HepG2 (cell line): ENCODE measurements at regions not wholly inside any gene's neighbourhood (a gene's known extent, or its start where the extent isn't known, plus 50 kb on each side); places are given as distances from the start of the nearest gene placed in this dataset.

Experiments
- ATAC-seq: fragments of 200-7000 bp; cut with Tn5 transposase; 3 replicates; pipeline ENCODE4 v1.9.1; 2020; ENCODE audit warnings: mild to moderate bottlenecking, moderate library complexity
- BruUV-seq: library from RNA; stranded (reverse); fragments of 400-500 nt; replicated peaks from 2 replicates; lab custom pipeline; 2021; lab: Mats Ljungman, UMichigan
- CTCF ChIA-PET: fragments of 300-600 bp; formaldehyde crosslinking; extraction: SDS; loops from one replicate; lab custom pipeline; 2021; ENCODE audit warnings: low total read pairs, inconsistent platforms, low intra/inter-chr PET ratio; lab: Yijun Ruan, JAX
- POLR2A ChIA-PET: fragments of 350-600 bp; sonication (Branson Sonifier 250); formaldehyde crosslinking; loops from one replicate; lab custom pipeline; 2020; ENCODE audit warnings: antibody characterized with exemption, inconsistent platforms; lab: Yijun Ruan, JAX
- DNase-seq: peaks from one replicate; pipeline ENCODE4 v3.0.0-alpha.2; 2015; ENCODE audit warnings: low spot score
- FAIRE-seq: peaks from 3 replicates; lab custom pipeline; 2011; peaks lifted over from hg19 to GRCh38; lab: Jason Lieb, UNC
- H2AFZ ChIP-seq: one replicate; pipeline ENCODE4 v1.6.1; 2011; ENCODE audit warnings: low read length, inconsistent platforms
- H3K27ac ChIP-seq: fragments of 300-600 bp; 3 replicates; pipeline ENCODE4 v1.8.0; 2011; ENCODE audit warnings: mixed run types, mild to moderate bottlenecking, mixed read lengths, low read length, inconsistent platforms; ENCODE audit not compliant: insufficient read depth; ENCODE audit errors: extremely low read length
- H3K27me3 ChIP-seq, 2 experiments: fragments of 200-600 bp in 1 of 2; 2 replicates in 1 of 2; 3 replicates in 1 of 2; pipeline versions ENCODE4 v1.6.0 to v1.8.0; 2011; ENCODE audit warnings: low read length in 2 of 2, mild to moderate bottlenecking in 2 of 2, moderate library complexity in 2 of 2, inconsistent platforms in 1 of 2; ENCODE audit not compliant: insufficient read depth in 2 of 2, control insufficient read depth in 1 of 2
- H3K36me3 ChIP-seq, 2 experiments: fragments of 200-600 bp in 1 of 2; replicated peaks in 1 of 2; 2 replicates in 1 of 2; 3 replicates in 1 of 2; pipeline versions ENCODE4 v1.5.1 to v1.8.0; 2011; ENCODE audit warnings: low read length in 2 of 2, inconsistent platforms in 1 of 2; ENCODE audit not compliant: insufficient read depth in 2 of 2, control insufficient read depth in 1 of 2
- H3K4me1 ChIP-seq: 2 replicates; pipeline ENCODE4 v1.5.1; 2012; ENCODE audit warnings: low read length, inconsistent platforms; ENCODE audit not compliant: insufficient read depth
- H3K4me2 ChIP-seq: 2 replicates; pipeline ENCODE4 v1.6.0; 2011; ENCODE audit warnings: low read depth, low read length, inconsistent platforms
- H3K4me3 ChIP-seq, 3 experiments: fragments of 200-600 bp in 1 of 3; sonication (generic), shearing (Covaris generic) in 1 of 3; replicated peaks in 1 of 3; 2 replicates each; pipeline ENCODE4 v1.5.1; 2011 to 2016; ENCODE audit warnings: low read length in 3 of 3, inconsistent platforms in 2 of 3, low read depth in 2 of 3, mild to moderate bottlenecking in 2 of 3, control low read depth in 1 of 3, mixed read lengths in 1 of 3; ENCODE audit not compliant: insufficient read depth in 1 of 3
- H3K79me2 ChIP-seq: one replicate; pipeline ENCODE4 v1.6.1; 2011; ENCODE audit warnings: low read length, inconsistent platforms; ENCODE audit not compliant: insufficient read depth
- H3K9ac ChIP-seq: 2 replicates; pipeline ENCODE4 v1.6.0; 2011; ENCODE audit warnings: mild to moderate bottlenecking, low read depth, low read length, inconsistent platforms; ENCODE audit not compliant: insufficient read depth
- H3K9me3 ChIP-seq: 2 replicates; pipeline ENCODE4 v1.5.1; 2012; ENCODE audit warnings: mild to moderate bottlenecking, low read length
- H4K20me1 ChIP-seq: 2 replicates; pipeline ENCODE4 v1.6.0; 2011; ENCODE audit warnings: inconsistent platforms, mild to moderate bottlenecking, low read length, moderate library complexity; ENCODE audit not compliant: insufficient read depth
- CHD4 ChIP-seq: fragments of 200-600 bp; sonication (generic); IDR thresholded peaks from 2 replicates; pipeline ENCODE4 v1.7.0; 2017; ENCODE audit warnings: mild to moderate bottlenecking, low read length, borderline replicate concordance
- GATAD1 ChIP-seq: IDR thresholded peaks from 2 replicates; pipeline ENCODE4 v1.6.1; 2016; ENCODE audit warnings: missing genetic modification reagents, missing compliant biosample characterization
- GATAD2A ChIP-seq: IDR thresholded peaks from 2 replicates; pipeline ENCODE4 v1.6.1; 2016
- HIC2 ChIP-seq: sonication (generic); formaldehyde crosslinking; IDR thresholded peaks from 2 replicates; pipeline ENCODE4 v1.9.0; 2022; ENCODE audit warnings: low read depth, missing genetic modification reagents
- JDP2 ChIP-seq: sonication (generic); formaldehyde crosslinking; IDR thresholded peaks from 2 replicates; pipeline ENCODE4 v1.8.1; 2022; ENCODE audit warnings: missing genetic modification reagents, borderline replicate concordance
- NFRKB ChIP-seq: fragments of 450-650 bp; IDR thresholded peaks from 2 replicates; pipeline ENCODE4 v1.6.1; 2017
- ZC3H13 ChIP-seq: sonication (generic); formaldehyde crosslinking; IDR thresholded peaks from 2 replicates; pipeline ENCODE4 v1.8.1; 2023; ENCODE audit warnings: mild to moderate bottlenecking, missing genetic modification reagents, moderate library complexity
- ZIK1 ChIP-seq: sonication (generic); formaldehyde crosslinking; IDR thresholded peaks from 2 replicates; pipeline ENCODE4 v1.5.0; 2020; ENCODE audit warnings: mild to moderate bottlenecking, low read depth, missing genetic modification reagents, borderline replicate concordance
- ZNF530 ChIP-seq: sonication (generic); formaldehyde crosslinking; IDR thresholded peaks from 2 replicates; pipeline ENCODE4 v1.5.0; 2020; ENCODE audit warnings: low read depth, mild to moderate bottlenecking, missing genetic modification reagents
- ZNF563 ChIP-seq: sonication (generic); formaldehyde crosslinking; IDR thresholded peaks from 2 replicates; pipeline ENCODE4 v1.8.0; 2022; ENCODE audit warnings: mild to moderate bottlenecking, moderate library complexity, missing genetic modification reagents
- ZNF597 ChIP-seq: sonication (generic); formaldehyde crosslinking; IDR thresholded peaks from 2 replicates; pipeline ENCODE4 v1.5.0; 2020; ENCODE audit warnings: missing genetic modification reagents
- WGBS: methylation state at CpG from one replicate; pipeline ENCODE4 v1.1.6; 2017; ENCODE audit warnings: low lambda C conversion rate; 5-methylcytosine and 5-hydroxymethylcytosine counted together
- in situ Hi-C: cut with HindIII; loops from 2 replicates; pipeline ENCODE4 v1.10.0; 2017; ENCODE audit warnings: low pct_unique_long_range_greater_than_20kb; ENCODE audit not compliant: extremely low pct_ligation_motif_present
- intact Hi-C: fragments of 100-400 bp; cut with micrococcal nuclease; formaldehyde crosslinking; loops from one replicate; pipeline ENCODE4 v1.10.0; 2022; ENCODE audit not compliant: unreplicated experiment
- TF ChIP-seq, protein P1 (sequence below): IDR thresholded peaks from 2 replicates; pipeline ENCODE4 v1.6.1; 2016; ENCODE audit warnings: missing compliant biosample characterization, missing genetic modification reagents, borderline replicate concordance
- TF ChIP-seq, protein P2 (sequence below), 2 experiments: IDR thresholded peaks; 2 replicates each; pipeline ENCODE4 v1.6.1; 2011 to 2012; ENCODE audit warnings: low read length in 2 of 2, borderline replicate concordance in 1 of 2, low read depth in 1 of 2, mild to moderate bottlenecking in 1 of 2, moderate library complexity in 1 of 2

- TF ChIP-seq ZNF530 (CRISPR knock-in tag) = no peak
- no peak for TF ChIP-seq ZNF597 (CRISPR knock-in tag)
Measured at GRCh38 chr10:53269482-53269881, 496.9 kb upstream of the MBL2 start (continued).

- ChIA-PET CTCF (no interaction called here), POLR2A (no interaction called here)
- Histone ChIP-seq H3K9ac (no peak overlapping the region), H3K9me3 (no peaks in the 10 kb centered on the region), H3K79me2 (no peaks in the 10 kb centered on the region), H3K36me3 (no peaks in the 10 kb centered on the region), H3K4me1 (no peaks in the 10 kb centered on the region), H3K27ac (no peak overlapping the region)
- BruUV-seq = no TSS peak
- in situ Hi-C loops = no loop called here
- TF ChIP-seq ZNF563 (CRISPR knock-in tag) (no peak), NFRKB (no peak), HIC2 (CRISPR knock-in tag) (no peak), GATAD2A (no peak), ZIK1 (no peak), CHD4 (no peak), JDP2 (no peak), GATAD1 (CRISPR knock-in tag) (no peak), ZC3H13 (CRISPR knock-in tag) (no peak)
- TF ChIP-seq, protein P1, sequence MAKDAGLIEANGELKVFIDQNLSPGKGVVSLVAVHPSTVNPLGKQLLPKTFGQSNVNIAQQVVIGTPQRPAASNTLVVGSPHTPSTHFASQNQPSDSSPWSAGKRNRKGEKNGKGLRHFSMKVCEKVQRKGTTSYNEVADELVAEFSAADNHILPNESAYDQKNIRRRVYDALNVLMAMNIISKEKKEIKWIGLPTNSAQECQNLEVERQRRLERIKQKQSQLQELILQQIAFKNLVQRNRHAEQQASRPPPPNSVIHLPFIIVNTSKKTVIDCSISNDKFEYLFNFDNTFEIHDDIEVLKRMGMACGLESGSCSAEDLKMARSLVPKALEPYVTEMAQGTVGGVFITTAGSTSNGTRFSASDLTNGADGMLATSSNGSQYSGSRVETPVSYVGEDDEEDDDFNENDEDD (CRISPR knock-in tag) = no peak
- TF ChIP-seq, protein P2, sequence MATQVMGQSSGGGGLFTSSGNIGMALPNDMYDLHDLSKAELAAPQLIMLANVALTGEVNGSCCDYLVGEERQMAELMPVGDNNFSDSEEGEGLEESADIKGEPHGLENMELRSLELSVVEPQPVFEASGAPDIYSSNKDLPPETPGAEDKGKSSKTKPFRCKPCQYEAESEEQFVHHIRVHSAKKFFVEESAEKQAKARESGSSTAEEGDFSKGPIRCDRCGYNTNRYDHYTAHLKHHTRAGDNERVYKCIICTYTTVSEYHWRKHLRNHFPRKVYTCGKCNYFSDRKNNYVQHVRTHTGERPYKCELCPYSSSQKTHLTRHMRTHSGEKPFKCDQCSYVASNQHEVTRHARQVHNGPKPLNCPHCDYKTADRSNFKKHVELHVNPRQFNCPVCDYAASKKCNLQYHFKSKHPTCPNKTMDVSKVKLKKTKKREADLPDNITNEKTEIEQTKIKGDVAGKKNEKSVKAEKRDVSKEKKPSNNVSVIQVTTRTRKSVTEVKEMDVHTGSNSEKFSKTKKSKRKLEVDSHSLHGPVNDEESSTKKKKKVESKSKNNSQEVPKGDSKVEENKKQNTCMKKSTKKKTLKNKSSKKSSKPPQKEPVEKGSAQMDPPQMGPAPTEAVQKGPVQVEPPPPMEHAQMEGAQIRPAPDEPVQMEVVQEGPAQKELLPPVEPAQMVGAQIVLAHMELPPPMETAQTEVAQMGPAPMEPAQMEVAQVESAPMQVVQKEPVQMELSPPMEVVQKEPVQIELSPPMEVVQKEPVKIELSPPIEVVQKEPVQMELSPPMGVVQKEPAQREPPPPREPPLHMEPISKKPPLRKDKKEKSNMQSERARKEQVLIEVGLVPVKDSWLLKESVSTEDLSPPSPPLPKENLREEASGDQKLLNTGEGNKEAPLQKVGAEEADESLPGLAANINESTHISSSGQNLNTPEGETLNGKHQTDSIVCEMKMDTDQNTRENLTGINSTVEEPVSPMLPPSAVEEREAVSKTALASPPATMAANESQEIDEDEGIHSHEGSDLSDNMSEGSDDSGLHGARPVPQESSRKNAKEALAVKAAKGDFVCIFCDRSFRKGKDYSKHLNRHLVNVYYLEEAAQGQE (IDR thresholded peaks at IDR 0.05; ENCODE audit: borderline replicate concordance in 1 of 2, low read depth in 1 of 2, low read length in 2 of 2) = no peak
- TF ChIP-seq, all 625 proteins: peak for 0
- ATAC-seq (no peak), FAIRE-seq (no peak), DNase-seq (no peak)
- intact Hi-C loops = no loop called here
- H3K4me3 ChIP-seq = no peak overlapping the region
- no peaks in the 10 kb centered on the region for H3K27me3 ChIP-seq
- H2AFZ ChIP-seq = no peak overlapping the region
- WGBS = 0% methylated on average over 1 of the region's 1 CpG
- H3K4me2 ChIP-seq = no peak overlapping the region
- H4K20me1 ChIP-seq = no peaks in the 10 kb centered on the region
Measured at GRCh38 chr10:53260213-53260612, 487.6 kb upstream of the MBL2 start.
